ENCODE measurements at regions not wholly inside any gene's neighbourhood (a gene's known extent, or its start where the extent isn't known, plus 50 kb on each side); places are given as distances from the start of the nearest gene placed in this dataset.

DNA sequence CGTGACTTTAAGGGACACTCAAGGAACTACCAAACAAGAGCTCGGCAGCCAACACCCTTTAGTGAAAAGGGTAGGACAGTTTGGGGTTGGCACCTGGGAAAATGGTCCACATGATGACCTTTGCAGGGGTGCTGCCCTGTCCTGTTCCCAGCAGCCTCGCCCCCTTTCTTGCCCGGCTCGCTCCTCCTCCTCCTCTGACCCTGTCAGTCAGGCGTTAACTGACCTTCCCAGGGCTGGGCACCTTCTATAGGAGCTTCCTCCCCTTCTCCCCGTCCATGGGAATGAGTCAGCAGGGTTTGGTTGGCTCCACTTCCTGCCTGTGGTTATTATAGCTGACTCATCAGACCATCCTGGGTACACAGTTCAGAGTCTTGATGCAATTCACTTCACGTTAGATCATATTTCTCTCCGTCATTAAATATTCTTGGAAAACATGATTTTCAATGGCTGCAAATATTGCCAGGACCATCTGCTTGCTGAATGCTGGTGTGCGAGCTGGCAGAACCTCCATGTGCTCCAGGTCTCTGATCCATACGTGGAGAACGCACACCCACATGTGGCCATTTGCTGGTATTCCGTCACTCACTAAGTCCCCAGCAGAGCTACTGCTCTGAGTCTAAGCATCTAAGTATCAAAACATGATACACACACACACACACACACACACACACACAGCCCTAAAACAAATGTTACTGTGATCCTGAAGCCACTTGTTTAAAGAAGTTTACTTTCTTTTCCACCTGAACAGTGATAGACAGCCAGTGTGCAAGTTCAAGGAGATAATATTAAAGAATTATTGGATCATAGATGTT is 185.0 kb downstream of the ANAPC1 start:
- Histone ChIP-seq H3K27me3 (ENCODE audit: insufficient read depth, poor library complexity, severe bottlenecking) (no peaks in the 10 kb centered on the region), H3K4me3 (replicated peaks; ENCODE audit: insufficient read depth, low read length) (peak overlapping the region; percentile 33), H3K27ac (replicated peaks) (peak overlapping the region; percentile 62)
- TF ChIP-seq, protein P1, sequence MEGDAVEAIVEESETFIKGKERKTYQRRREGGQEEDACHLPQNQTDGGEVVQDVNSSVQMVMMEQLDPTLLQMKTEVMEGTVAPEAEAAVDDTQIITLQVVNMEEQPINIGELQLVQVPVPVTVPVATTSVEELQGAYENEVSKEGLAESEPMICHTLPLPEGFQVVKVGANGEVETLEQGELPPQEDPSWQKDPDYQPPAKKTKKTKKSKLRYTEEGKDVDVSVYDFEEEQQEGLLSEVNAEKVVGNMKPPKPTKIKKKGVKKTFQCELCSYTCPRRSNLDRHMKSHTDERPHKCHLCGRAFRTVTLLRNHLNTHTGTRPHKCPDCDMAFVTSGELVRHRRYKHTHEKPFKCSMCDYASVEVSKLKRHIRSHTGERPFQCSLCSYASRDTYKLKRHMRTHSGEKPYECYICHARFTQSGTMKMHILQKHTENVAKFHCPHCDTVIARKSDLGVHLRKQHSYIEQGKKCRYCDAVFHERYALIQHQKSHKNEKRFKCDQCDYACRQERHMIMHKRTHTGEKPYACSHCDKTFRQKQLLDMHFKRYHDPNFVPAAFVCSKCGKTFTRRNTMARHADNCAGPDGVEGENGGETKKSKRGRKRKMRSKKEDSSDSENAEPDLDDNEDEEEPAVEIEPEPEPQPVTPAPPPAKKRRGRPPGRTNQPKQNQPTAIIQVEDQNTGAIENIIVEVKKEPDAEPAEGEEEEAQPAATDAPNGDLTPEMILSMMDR (IDR thresholded peaks at IDR 0.05; ENCODE audit: insufficient read depth, low read length): peak; percentile 9
- no peak for TF ChIP-seq GABPA (IDR thresholded peaks at IDR 0.05; ENCODE audit: low read depth)
- TF ChIP-seq POLR2AphosphoS5 (IDR thresholded peaks at IDR 0.05; ENCODE audit: low read depth): peak; percentile 70
- peak; percentile 83; the same call in 1 of the 2 replicates for TF ChIP-seq SPI1 (IDR thresholded peaks at IDR 0.05; ENCODE audit: borderline replicate concordance, low read depth)
- DNase-seq (ENCODE audit: low read depth in 1 of 2, low spot score in 1 of 2): peak; percentile 94 to 95

DNA sequence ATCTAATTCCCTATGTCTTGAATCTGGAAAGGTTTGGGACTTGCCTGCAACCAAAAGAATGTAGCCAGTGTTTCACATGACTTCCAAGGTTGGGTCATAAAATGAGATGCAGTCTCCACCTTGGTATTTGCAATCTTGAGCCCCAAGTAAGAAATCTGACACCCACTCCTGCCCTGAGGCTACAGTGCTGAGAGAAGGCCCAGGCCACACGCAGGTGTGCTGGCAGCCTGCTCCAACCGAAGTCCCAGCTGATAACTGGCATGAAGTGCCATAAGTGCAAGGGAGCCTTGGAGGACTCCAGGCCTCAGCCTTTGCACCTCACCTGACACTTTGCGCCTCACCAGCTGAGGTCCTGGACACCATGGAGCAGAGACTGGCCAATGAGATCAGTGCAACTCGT is 182.7 kb downstream of the ANAPC1 start:
- Histone ChIP-seq H3K4me3 (replicated peaks; ENCODE audit: insufficient read depth, low read length) (no peak overlapping the region), H3K27ac (replicated peaks) (no peak overlapping the region), H3K27me3 (ENCODE audit: insufficient read depth, poor library complexity, severe bottlenecking) (no peaks in the 10 kb centered on the region)
- DNase-seq (ENCODE audit: low read depth in 1 of 2, low spot score in 1 of 2): no peak
- TF ChIP-seq POLR2AphosphoS5 (IDR thresholded peaks at IDR 0.05; ENCODE audit: low read depth): no peak

DNA sequence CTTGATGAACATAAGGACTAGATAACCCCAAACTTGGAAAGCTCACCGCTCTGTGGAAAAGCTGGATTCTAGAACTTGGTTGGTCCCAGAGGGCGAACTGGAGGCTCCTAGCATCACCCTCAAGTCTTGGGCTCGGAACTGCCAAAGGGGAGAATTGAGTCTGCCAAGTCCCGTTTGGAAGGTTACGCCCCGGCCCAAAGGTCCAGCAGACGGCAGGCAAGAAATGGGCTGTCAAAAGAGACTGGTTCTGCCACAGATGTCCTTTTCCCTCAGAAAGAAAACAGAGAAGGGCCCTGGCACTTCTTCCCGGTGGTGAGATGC is 182.2 kb downstream of the ANAPC1 start:
- H3K27ac ChIP-seq (replicated peaks): no peak overlapping the region
- DNase-seq (ENCODE audit: low read depth in 1 of 2, low spot score in 1 of 2): no peak
- no peak overlapping the region for H3K4me3 ChIP-seq (replicated peaks; ENCODE audit: insufficient read depth, low read length)

DNA sequence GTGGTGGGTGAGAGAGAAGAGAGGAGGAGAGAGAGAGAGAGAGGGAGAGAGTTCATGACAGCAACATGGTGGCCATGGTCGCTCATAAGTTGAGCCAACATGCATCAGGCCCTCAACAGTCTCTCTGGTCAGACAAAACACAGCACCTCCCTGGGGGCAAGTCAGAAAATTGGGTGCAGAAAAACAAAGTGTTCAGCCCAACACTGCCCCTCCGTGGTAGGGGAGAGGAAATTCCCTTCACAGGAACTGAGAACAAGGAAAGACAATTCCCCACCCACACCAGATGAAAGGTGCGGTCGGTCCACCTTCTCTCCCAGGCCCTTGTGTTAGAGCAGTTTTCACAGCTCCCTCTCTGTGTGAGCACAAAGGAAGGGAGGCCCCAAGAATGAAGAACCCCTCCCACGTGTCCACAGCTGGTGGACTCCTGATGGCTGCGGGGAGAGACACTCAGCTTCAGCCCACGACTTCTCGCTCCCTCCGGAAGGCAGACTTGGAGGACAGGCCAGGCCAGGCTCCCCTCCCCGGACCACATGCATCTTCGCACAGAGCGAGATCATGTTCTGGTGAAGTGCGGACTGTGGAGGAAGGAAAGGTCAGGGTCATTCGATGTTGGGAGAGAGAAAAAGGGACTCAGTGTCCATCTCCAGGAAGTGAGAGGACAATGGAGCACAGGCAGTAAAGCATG is 181.7 kb downstream of the ANAPC1 start:
- TF ChIP-seq GABPA (IDR thresholded peaks at IDR 0.05; ENCODE audit: low read depth): no peak
- TF ChIP-seq, protein P1 (IDR thresholded peaks at IDR 0.05; ENCODE audit: insufficient read depth, low read length): peak; percentile 84
- H3K4me3 ChIP-seq (replicated peaks; ENCODE audit: insufficient read depth, low read length): no peak overlapping the region
- peak; percentile 41 to 72 for DNase-seq (ENCODE audit: low read depth in 1 of 2, low spot score in 1 of 2)
- H3K27ac ChIP-seq (replicated peaks): no peak overlapping the region
- H3K27me3 ChIP-seq (ENCODE audit: insufficient read depth, poor library complexity, severe bottlenecking): no peaks in the 10 kb centered on the region

More for the DNA sequence above, 182.2 kb downstream of the ANAPC1 start:
- H3K27me3 ChIP-seq (ENCODE audit: insufficient read depth, poor library complexity, severe bottlenecking): no peaks in the 10 kb centered on the region
- TF ChIP-seq GABPA (IDR thresholded peaks at IDR 0.05; ENCODE audit: low read depth) (no peak), SPI1 (IDR thresholded peaks at IDR 0.05; ENCODE audit: borderline replicate concordance, low read depth) (no peak), POLR2AphosphoS5 (IDR thresholded peaks at IDR 0.05; ENCODE audit: low read depth) (no peak)
- TF ChIP-seq, protein P1 (IDR thresholded peaks at IDR 0.05; ENCODE audit: insufficient read depth, low read length): no peak
- TF ChIP-seq, protein P2, sequence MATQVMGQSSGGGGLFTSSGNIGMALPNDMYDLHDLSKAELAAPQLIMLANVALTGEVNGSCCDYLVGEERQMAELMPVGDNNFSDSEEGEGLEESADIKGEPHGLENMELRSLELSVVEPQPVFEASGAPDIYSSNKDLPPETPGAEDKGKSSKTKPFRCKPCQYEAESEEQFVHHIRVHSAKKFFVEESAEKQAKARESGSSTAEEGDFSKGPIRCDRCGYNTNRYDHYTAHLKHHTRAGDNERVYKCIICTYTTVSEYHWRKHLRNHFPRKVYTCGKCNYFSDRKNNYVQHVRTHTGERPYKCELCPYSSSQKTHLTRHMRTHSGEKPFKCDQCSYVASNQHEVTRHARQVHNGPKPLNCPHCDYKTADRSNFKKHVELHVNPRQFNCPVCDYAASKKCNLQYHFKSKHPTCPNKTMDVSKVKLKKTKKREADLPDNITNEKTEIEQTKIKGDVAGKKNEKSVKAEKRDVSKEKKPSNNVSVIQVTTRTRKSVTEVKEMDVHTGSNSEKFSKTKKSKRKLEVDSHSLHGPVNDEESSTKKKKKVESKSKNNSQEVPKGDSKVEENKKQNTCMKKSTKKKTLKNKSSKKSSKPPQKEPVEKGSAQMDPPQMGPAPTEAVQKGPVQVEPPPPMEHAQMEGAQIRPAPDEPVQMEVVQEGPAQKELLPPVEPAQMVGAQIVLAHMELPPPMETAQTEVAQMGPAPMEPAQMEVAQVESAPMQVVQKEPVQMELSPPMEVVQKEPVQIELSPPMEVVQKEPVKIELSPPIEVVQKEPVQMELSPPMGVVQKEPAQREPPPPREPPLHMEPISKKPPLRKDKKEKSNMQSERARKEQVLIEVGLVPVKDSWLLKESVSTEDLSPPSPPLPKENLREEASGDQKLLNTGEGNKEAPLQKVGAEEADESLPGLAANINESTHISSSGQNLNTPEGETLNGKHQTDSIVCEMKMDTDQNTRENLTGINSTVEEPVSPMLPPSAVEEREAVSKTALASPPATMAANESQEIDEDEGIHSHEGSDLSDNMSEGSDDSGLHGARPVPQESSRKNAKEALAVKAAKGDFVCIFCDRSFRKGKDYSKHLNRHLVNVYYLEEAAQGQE (IDR thresholded peaks at IDR 0.05; ENCODE audit: insufficient replicate concordance, low read depth): no peak

DNA sequence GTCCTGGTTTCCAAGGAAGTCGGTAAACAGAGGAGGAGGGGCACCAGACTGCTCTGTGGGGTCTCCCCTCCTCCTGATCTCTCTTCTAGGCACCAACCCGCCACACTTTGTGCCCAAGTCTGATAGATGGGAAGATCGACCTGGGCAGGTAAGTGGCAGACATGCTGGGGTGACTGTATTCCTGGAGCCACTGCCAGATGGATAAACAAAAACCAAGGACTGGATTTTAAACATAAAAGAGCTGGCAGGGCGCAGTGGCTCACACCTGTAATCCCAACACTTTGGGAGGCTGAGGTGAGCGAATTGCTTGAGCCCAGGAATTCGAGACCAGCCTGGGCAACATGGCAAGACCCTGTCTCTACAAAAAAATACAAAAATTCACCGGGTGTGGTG is 181.2 kb downstream of the ANAPC1 start:
- Histone ChIP-seq H3K27ac (replicated peaks) (no peak overlapping the region), H3K27me3 (ENCODE audit: insufficient read depth, poor library complexity, severe bottlenecking) (no peaks in the 10 kb centered on the region), H3K4me3 (replicated peaks; ENCODE audit: insufficient read depth, low read length) (no peak overlapping the region)
- no peak for TF ChIP-seq POLR2AphosphoS5 (IDR thresholded peaks at IDR 0.05; ENCODE audit: low read depth)
- TF ChIP-seq, protein P1 (IDR thresholded peaks at IDR 0.05; ENCODE audit: insufficient read depth, low read length): no peak
- TF ChIP-seq, protein P2 (IDR thresholded peaks at IDR 0.05; ENCODE audit: insufficient replicate concordance, low read depth): no peak
- no peak for TF ChIP-seq GABPA (IDR thresholded peaks at IDR 0.05; ENCODE audit: low read depth)
- TF ChIP-seq SPI1 (IDR thresholded peaks at IDR 0.05; ENCODE audit: borderline replicate concordance, low read depth): no peak
- DNase-seq (ENCODE audit: low read depth in 1 of 2, low spot score in 1 of 2): no peak
